ENCODE measurements at regions not wholly inside any gene's neighbourhood (a gene's known extent, or its start where the extent isn't known, plus 50 kb on each side); places are given as distances from the start of the nearest gene placed in this dataset.

DNA sequence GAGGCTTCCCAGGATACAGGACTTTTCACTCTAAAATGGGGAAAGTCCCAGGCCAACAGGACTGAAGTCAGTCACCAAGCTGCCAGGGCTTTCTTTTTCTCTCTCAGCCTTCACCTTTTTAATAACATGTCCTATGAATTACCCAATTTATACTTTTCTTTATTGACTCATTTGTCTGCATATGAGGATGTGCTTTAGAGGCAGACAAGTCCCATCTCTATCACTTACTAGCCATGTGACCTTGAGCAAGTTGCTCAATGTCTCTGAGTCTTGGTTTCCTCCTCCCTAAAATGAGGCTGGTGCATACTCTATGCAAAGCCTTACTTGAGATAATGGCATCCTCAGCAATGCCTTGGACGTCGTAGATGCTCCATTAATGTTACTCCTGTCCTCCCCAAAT is 98.1 kb upstream of the TMPO start:
- Histone ChIP-seq H2AFZ (ENCODE audit: low read length) (no peak overlapping the region), H3K9me3 (ENCODE audit: low read length) (no peaks in the 10 kb centered on the region), H3K9me2 (ENCODE audit: insufficient read depth, low read length) (no peaks in the 10 kb centered on the region), H3K4me2 (ENCODE audit: low read length) (no peak overlapping the region), H3K4me1 (ENCODE audit: insufficient read depth, low read length, poor library complexity, severe bottlenecking) (no peaks in the 10 kb centered on the region), H3K4me3 (ENCODE audit: low read depth, low read length, poor library complexity, severe bottlenecking) (no peak overlapping the region), H3K36me3 (ENCODE audit: insufficient read depth, low read length) (no peaks in the 10 kb centered on the region), H3K79me2 (ENCODE audit: insufficient read depth, low read depth, low read length) (no peaks in the 10 kb centered on the region), H4K20me1 (ENCODE audit: insufficient read depth, low read length) (no peaks in the 10 kb centered on the region), H3K27ac (ENCODE audit: low read depth, low read length, poor library complexity, severe bottlenecking) (no peak overlapping the region)
- TF ChIP-seq, protein P1, sequence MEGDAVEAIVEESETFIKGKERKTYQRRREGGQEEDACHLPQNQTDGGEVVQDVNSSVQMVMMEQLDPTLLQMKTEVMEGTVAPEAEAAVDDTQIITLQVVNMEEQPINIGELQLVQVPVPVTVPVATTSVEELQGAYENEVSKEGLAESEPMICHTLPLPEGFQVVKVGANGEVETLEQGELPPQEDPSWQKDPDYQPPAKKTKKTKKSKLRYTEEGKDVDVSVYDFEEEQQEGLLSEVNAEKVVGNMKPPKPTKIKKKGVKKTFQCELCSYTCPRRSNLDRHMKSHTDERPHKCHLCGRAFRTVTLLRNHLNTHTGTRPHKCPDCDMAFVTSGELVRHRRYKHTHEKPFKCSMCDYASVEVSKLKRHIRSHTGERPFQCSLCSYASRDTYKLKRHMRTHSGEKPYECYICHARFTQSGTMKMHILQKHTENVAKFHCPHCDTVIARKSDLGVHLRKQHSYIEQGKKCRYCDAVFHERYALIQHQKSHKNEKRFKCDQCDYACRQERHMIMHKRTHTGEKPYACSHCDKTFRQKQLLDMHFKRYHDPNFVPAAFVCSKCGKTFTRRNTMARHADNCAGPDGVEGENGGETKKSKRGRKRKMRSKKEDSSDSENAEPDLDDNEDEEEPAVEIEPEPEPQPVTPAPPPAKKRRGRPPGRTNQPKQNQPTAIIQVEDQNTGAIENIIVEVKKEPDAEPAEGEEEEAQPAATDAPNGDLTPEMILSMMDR (conservative IDR thresholded peaks at IDR 0.05; ENCODE audit: low read length), result no peak
- no peak for TF ChIP-seq EZH2phosphoT487 (IDR thresholded peaks at IDR 0.05; ENCODE audit: borderline replicate concordance, low read depth, low read length)
- ChIA-PET CTCF (ENCODE audit: unreplicated experiment) (no interaction called here), POLR2A (interaction anchor here (0.7 to 0.8 kb wide), 2 partner anchors 12 to 259 kb away, joined by 3 to 4 read pairs; no protein-coding TSS in a partner anchor)
- BruUV-seq (replicated peaks), result no TSS peak
- intact Hi-C loops (cut with micrococcal nuclease; ENCODE audit: unreplicated experiment), result no loop called here
- DNase-seq (ENCODE audit: low spot score), result no peak

- no peak overlapping the region for H3K27ac ChIP-seq (ENCODE audit: low read depth, low read length, poor library complexity, severe bottlenecking)
- ChIA-PET POLR2A (interaction anchor here (0.7 kb wide), 1 partner anchor 1558 kb away, joined by 3 read pairs; no protein-coding TSS in a partner anchor), CTCF (ENCODE audit: unreplicated experiment) (interaction anchor here (0.5 kb wide), 1 partner anchor 288 kb away, joined by 3 read pairs; no protein-coding TSS in a partner anchor)
- no peaks in the 10 kb centered on the region for H3K9me2 ChIP-seq (ENCODE audit: insufficient read depth, low read length)
- no peak for DNase-seq (ENCODE audit: low spot score)
- no peak overlapping the region for H3K4me3 ChIP-seq (ENCODE audit: low read depth, low read length, poor library complexity, severe bottlenecking)
- no peaks in the 10 kb centered on the region for H3K36me3 ChIP-seq (ENCODE audit: insufficient read depth, low read length)
- H2AFZ ChIP-seq (ENCODE audit: low read length), result no peak overlapping the region
- no peaks in the 10 kb centered on the region for H3K79me2 ChIP-seq (ENCODE audit: insufficient read depth, low read depth, low read length)
- no peaks in the 10 kb centered on the region for H3K9me3 ChIP-seq (ENCODE audit: low read length)
- H3K4me2 ChIP-seq (ENCODE audit: low read length), result no peak overlapping the region
- intact Hi-C loops (cut with micrococcal nuclease; ENCODE audit: unreplicated experiment), result no loop called here
- no peaks in the 10 kb centered on the region for H4K20me1 ChIP-seq (ENCODE audit: insufficient read depth, low read length)
- no peaks in the 10 kb centered on the region for H3K4me1 ChIP-seq (ENCODE audit: insufficient read depth, low read length, poor library complexity, severe bottlenecking)
- no TSS peak for BruUV-seq (replicated peaks)
- TF ChIP-seq EZH2phosphoT487 (IDR thresholded peaks at IDR 0.05; ENCODE audit: borderline replicate concordance, low read depth, low read length), result no peak
- TF ChIP-seq, protein P1 (conservative IDR thresholded peaks at IDR 0.05; ENCODE audit: low read length), result no peak
Measured at GRCh38 chr12:98418357-98419075, 96.9 kb upstream of the TMPO start.
